PFSK-1 (cell line): ENCODE measurements at regions not wholly inside any gene's neighbourhood (a gene's known extent, or its start where the extent isn't known, plus 50 kb on each side); places are given as distances from the start of the nearest gene placed in this dataset.

ENCODE experiments used
- FOXP2 ChIP-seq: optimal IDR thresholded peaks from 2 replicates; pipeline ENCODE3; 2011; ENCODE audit warnings: borderline replicate concordance, control low read depth, inconsistent platforms; ENCODE audit not compliant: insufficient read depth; ENCODE audit errors: extremely low read length, extremely low read depth
- POLR2AphosphoS5 ChIP-seq: IDR thresholded peaks from 2 replicates; pipeline ENCODE4 v1.6.1; 2012; ENCODE audit warnings: low read depth, mild to moderate bottlenecking, control low read depth, low read length, moderate library complexity
- SIN3A ChIP-seq: IDR thresholded peaks from 2 replicates; pipeline ENCODE4 v1.6.1; 2012; ENCODE audit warnings: mild to moderate bottlenecking, low read length, moderate library complexity, borderline replicate concordance; ENCODE audit not compliant: insufficient read depth
- TAF1 ChIP-seq: IDR thresholded peaks from 2 replicates; pipeline ENCODE4 v1.6.1; 2012; ENCODE audit warnings: low read length, control low read depth, borderline replicate concordance; ENCODE audit not compliant: insufficient read depth
- TF ChIP-seq, protein P1 (sequence below), 2 experiments: IDR thresholded peaks; 2 replicates each; pipeline versions ENCODE4 v1.6.1 to v1.8.0; 2011 to 2012; ENCODE audit warnings: low read depth in 2 of 2, low read length in 2 of 2, control low read depth in 1 of 2, inconsistent platforms in 1 of 2, mild to moderate bottlenecking in 1 of 2, moderate library complexity in 1 of 2; ENCODE audit not compliant: insufficient read depth in 1 of 2

DNA sequence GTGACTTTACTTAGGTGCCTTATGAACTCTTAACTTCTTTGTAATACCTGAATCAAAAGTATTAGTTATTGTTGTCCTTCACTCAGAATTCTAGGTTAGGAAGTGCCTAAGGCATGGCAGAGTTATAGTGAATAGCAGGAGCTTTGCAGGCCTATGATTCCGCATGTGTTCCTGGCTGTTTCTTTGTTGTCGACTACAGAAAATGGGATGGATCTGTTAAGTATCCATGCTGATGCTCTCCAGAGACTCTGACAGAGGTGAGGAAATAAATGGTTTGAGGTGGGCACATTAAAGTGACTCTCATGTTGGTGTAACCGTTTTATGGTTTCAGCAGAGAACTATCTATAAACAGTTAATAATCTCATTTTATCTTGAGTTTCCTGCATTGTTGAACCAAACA is 1601.3 kb downstream of the PCDH7 start:
- TF ChIP-seq POLR2AphosphoS5, result no peak
- TF ChIP-seq FOXP2, result no peak

DNA sequence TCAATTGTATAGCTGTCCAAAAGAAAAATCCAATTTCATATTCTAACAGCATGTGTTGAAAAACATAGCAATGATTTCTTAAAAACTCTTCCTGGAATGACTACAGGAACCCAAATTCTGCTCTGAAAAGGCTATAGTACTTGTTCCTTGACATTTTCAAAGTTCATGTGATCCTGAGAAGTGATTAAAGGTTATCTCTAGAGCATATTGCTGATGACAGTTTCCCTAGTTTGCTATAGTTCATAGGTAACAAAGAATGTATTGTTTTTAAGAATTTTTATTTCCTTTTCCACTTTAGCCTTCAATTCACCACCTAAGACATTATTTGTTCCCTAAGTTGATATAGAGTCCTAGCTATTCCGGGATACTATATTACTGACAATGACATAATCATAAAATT is 1614.6 kb downstream of the PCDH7 start:
- TF ChIP-seq, protein P1, sequence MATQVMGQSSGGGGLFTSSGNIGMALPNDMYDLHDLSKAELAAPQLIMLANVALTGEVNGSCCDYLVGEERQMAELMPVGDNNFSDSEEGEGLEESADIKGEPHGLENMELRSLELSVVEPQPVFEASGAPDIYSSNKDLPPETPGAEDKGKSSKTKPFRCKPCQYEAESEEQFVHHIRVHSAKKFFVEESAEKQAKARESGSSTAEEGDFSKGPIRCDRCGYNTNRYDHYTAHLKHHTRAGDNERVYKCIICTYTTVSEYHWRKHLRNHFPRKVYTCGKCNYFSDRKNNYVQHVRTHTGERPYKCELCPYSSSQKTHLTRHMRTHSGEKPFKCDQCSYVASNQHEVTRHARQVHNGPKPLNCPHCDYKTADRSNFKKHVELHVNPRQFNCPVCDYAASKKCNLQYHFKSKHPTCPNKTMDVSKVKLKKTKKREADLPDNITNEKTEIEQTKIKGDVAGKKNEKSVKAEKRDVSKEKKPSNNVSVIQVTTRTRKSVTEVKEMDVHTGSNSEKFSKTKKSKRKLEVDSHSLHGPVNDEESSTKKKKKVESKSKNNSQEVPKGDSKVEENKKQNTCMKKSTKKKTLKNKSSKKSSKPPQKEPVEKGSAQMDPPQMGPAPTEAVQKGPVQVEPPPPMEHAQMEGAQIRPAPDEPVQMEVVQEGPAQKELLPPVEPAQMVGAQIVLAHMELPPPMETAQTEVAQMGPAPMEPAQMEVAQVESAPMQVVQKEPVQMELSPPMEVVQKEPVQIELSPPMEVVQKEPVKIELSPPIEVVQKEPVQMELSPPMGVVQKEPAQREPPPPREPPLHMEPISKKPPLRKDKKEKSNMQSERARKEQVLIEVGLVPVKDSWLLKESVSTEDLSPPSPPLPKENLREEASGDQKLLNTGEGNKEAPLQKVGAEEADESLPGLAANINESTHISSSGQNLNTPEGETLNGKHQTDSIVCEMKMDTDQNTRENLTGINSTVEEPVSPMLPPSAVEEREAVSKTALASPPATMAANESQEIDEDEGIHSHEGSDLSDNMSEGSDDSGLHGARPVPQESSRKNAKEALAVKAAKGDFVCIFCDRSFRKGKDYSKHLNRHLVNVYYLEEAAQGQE (IDR thresholded peaks at IDR 0.05; ENCODE audit: insufficient read depth in 1 of 2, low read depth in 2 of 2, low read length in 2 of 2), result no peak
- TF ChIP-seq POLR2AphosphoS5, result no peak
- no peak for TF ChIP-seq SIN3A
- no peak for TF ChIP-seq FOXP2
- no peak for TF ChIP-seq TAF1

DNA sequence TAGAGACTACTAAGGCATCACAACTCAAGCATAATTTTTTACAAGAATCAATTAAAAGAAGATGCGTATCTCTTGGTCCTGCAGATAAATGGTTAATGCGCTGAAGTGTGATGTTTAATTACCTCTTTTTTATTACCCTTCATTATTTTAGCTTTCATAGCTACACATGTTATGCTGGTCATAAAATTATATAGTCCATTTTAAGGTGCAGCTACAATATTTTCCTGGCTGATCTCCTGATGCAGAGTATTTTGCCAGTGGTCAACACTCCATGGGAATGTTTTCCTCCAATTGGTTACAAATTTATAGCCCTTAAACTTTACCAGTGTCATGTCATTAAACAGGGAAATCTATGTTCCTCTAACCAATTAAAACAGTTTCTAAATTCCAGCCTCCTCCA is 1617.2 kb downstream of the PCDH7 start:
- no peak for TF ChIP-seq TAF1
- TF ChIP-seq FOXP2, result no peak
- TF ChIP-seq, protein P1 (IDR thresholded peaks at IDR 0.05; ENCODE audit: insufficient read depth in 1 of 2, low read depth in 2 of 2, low read length in 2 of 2), result no peak
- TF ChIP-seq SIN3A, result no peak
- no peak for TF ChIP-seq POLR2AphosphoS5

DNA sequence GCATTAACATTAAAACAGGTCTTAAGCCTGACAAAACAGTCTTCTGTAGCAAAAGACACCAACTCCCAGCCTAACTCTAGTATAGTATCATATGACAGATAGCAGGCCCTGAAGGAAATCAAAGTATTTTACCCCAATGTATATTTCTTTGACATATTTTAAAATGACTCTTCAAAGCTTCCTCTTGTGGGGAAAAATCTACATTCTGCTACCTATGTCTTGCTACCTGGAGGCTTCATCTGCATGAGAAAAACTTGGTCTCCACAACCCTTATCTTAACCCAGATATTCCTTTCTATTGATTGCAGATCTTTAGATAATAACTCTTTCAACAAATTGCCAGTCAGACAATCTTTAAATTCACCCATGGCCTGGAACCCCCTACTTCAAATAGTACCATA is 1620.4 kb downstream of the PCDH7 start:
- TF ChIP-seq TAF1 (no peak), POLR2AphosphoS5 (no peak), FOXP2 (no peak), SIN3A (no peak)
- TF ChIP-seq, protein P1 (IDR thresholded peaks at IDR 0.05; ENCODE audit: insufficient read depth in 1 of 2, low read depth in 2 of 2, low read length in 2 of 2), result no peak

DNA sequence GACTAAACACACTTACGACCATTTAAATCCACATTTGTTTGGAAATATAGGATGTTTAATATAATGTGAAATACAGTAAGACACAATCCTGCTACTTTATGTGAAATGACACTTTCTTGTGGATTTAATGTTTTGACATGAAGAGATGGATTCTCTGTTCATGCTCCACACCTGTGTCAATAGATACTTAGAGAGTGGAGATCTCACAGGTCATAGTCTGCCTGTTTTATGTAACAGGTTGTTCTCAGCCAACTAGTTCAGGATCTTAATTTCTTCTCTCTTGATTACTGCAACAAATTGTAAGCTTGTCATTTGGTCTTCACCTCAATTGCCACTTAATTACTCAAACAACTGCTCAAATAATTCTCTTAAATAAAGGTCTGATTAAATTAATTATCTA is 1621.2 kb downstream of the PCDH7 start:
- TF ChIP-seq, protein P1 (IDR thresholded peaks at IDR 0.05; ENCODE audit: insufficient read depth in 1 of 2, low read depth in 2 of 2, low read length in 2 of 2), result no peak
- TF ChIP-seq TAF1 (no peak), SIN3A (no peak), POLR2AphosphoS5 (no peak), FOXP2 (no peak)
